ENCODE measurements at regions not wholly inside any gene's neighbourhood (a gene's known extent, or its start where the extent isn't known, plus 50 kb on each side); places are given as distances from the start of the nearest gene placed in this dataset.

DNA sequence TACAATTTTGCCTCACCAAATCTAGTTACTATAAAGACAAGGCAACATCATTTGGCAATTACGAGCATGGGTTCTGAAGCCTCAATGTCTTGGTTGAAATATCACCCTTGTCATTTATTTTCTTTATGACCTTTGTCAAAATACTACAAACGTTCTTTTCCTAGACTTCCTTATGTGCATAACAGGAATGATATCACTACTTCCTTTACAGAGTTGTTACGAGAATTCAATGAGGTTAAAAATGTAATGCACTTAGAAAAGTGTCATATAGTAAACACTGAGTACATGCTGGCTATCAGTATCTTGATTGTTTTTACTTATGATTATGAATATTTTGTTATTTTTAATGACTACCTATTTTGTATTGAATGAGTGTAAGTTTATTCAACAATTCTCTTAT, 640.9 kb upstream of the CCNG1 start:
- TF ChIP-seq, protein P1, sequence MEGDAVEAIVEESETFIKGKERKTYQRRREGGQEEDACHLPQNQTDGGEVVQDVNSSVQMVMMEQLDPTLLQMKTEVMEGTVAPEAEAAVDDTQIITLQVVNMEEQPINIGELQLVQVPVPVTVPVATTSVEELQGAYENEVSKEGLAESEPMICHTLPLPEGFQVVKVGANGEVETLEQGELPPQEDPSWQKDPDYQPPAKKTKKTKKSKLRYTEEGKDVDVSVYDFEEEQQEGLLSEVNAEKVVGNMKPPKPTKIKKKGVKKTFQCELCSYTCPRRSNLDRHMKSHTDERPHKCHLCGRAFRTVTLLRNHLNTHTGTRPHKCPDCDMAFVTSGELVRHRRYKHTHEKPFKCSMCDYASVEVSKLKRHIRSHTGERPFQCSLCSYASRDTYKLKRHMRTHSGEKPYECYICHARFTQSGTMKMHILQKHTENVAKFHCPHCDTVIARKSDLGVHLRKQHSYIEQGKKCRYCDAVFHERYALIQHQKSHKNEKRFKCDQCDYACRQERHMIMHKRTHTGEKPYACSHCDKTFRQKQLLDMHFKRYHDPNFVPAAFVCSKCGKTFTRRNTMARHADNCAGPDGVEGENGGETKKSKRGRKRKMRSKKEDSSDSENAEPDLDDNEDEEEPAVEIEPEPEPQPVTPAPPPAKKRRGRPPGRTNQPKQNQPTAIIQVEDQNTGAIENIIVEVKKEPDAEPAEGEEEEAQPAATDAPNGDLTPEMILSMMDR (IDR thresholded peaks at IDR 0.05), result no peak
- no peak for TF ChIP-seq POLR2A (IDR thresholded peaks at IDR 0.05)
